Stimulated activated naive CD4-positive, alpha-beta T cell (primary cell): ENCODE measurements at regions not wholly inside any gene's neighbourhood (a gene's known extent, or its start where the extent isn't known, plus 50 kb on each side); places are given as distances from the start of the nearest gene placed in this dataset.

Experiments
- DNase-seq, 6 experiments: peaks; one replicate each; lab custom pipeline; 2025; lab: John Stamatoyannopoulos, UW

DNA sequence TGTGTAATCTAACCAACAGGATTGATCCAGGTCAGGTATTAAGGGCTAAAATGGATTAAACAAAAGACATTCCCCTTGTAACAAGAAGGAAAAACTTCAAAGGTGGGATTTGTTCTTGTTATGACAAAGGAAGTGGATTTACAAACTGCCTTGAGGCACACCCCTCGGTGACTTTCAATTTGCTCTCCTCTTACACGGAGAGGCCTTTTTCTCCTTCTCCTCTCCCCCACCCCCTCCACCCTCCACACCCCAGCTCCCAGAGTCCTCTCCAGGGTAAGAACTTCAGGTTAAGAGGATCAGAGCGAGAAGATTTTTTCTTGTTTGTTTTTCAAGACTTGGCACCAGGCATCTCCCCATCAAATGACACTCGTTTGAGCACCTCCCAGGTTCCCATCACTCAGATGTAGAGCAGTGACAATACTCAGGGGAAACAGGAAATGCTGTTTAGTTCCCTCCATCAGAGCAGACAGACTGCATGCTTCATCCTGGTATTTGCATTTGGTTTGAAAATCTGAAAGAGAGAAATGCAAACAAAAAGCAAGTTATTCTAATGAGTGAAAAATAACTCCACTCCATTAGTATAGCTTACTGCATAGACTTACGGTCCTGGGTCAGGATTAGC lies 77.6 kb upstream of the TMEM260 start:
- DNase-seq = no peak

DNA sequence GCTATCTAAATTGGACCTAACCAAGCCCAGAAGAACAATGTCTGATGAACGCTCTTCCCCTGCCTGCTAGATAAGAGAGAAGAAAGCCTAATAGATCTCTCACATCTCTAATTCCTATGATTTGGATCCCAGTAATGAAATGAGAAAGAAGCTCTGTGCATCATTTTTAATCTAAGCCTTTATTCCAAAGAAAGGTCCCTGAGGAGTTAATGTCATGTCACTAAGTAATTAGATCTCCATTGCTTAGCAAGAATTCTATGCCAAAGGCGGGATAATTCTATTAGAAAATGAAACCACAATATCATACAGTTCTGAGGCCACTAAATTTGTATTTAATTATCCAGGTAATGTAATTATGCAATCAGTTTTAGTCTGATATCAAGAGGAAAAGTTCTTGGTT lies 74.2 kb upstream of the TMEM260 start:
- no peak for DNase-seq

DNA sequence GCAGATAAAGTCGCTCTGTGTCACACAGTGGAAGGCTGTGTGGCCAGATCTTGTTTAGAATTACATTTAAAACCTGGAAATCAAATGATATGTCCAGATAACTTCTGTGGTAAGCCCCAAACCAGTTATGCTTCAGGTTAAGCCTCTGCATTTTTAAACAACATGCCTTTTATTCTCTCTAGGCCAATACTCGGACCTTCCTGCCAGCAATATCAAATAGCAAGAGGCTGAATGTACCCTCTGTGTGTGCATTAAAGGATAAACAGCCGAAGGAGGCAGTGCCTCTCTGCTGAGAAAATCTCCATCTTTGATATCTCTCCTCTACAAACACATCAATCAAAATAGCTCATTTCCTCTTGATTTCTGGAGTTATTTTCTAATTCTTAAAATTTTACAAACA lies 67.1 kb upstream of the TMEM260 start:
- DNase-seq = no peak

DNA sequence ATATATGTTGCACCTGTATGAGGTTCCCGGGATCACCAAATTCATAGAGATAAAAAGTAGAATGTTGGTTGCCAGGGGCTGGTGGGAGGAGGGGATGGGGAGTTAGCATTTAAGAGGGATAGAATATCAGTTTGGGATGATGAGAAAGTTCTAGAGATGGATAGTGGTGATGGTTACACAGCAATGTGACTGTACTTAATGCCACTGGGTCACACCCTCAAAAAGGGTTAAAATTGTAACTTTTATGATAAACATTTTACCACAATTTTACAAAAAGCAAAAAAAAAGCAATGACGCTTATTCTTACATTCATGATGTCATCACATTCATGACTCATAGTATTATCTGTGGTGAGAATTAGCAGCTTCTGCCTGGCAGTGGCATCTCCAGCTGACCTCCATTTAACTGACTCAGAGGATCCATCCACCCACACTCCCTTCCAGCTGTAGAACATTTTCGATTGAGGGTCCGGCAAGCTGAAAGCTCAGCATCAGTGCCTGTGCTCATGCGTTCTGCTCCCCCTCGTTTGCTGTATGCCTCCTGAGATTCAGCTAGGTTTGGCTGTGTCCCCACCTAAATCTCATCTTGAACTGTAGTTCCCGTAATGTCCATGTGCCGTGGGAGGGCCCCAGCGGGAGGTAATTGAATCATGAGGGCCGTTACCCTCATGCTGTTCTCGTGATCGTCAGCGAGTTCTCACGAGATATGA lies 64.8 kb upstream of the TMEM260 start:
- no peak for DNase-seq

DNA sequence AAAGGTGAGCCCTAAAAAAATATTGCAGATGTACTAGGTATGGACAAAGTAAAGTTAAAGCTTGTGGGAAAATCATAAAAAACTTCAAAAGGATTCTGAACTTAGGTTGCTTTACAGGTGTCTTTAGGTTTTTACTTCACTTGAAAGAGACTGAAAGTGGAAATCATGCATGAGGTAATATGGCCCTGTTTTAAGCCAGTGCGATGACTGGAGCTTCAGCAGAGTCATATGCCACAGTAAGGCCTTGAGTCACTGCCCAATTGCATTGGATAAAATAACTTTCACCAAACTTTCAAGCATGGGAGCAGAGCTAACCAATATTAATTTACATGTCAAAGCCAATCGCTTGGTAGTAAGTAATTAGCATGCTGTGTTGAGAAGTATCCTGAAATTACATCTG lies 63.9 kb upstream of the TMEM260 start:
- no peak for DNase-seq

DNA sequence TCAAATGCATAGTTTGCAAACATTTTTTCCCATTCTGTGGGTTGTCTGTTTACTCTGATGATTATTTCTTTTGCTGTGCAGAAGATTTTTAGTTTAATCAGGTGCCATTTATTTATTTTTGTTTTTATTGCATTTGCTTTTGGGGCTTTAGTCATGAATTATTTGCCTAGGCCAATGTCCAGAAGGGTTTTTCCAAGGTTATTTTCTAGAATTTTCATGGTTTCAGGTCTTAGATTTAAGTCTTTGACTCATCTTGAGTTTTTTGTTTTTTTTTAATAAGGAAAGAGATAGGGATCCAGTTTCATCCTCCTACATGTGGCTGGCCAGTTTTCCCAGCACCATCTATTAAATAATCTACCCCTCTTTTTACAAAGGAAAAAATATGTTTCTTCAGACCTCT lies 57.2 kb upstream of the TMEM260 start:
- no peak for DNase-seq

DNA sequence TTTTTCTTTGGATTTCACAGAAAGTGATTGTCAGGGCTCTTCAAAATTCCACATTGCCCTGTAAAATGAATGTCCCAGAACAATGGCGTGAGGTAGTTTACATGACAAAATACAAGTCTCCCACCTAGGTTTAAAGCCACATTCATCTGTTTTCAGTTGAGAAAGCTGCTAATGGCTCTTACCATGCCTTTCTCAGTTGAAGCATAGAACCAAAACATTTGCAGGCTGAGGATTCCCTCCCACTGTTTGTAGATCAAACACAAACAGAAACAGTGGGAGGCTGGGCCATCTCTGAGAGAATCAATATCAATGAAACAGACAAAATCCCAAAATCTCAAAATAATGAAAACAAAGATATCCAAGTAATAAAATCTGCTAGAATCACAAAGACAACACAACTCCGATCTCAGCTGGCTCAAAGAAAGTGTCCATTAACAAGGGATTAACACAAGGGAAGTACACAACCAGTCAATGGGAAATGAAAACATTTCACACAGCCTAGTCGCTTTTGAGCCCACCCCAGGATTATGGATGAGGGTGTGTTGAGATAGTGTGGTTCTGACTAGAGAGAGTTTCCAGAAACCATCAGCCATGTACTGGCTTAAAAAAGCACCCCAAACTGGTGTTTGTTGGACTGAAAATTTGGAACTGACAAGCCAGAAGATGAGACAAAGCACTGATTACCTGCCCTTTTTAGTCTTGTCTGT lies 54.5 kb upstream of the TMEM260 start:
- no peak for DNase-seq

DNA sequence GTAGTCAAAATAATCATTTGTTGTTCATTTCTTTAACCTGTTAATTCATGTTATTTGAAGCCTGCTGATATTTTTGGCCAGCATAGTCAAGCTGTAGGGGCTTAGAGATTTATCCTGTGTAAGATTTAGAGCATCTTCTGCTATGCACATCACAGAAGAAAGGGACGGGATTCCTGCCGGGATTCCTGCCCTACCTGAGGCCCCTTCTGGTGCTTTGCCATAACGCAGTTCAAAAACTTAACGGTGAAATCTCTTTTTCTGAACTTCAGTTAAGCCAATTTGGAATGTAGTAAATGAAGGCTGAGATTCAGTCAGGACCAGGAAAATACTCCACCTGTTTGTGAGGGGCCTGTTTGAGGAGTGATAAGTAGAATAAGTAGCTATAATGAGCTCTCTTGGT lies 50.7 kb upstream of the TMEM260 start:
- no peak for DNase-seq
